ENCODE measurements at regions not wholly inside any gene's neighbourhood (a gene's known extent, or its start where the extent isn't known, plus 50 kb on each side); places are given as distances from the start of the nearest gene placed in this dataset.

DNA sequence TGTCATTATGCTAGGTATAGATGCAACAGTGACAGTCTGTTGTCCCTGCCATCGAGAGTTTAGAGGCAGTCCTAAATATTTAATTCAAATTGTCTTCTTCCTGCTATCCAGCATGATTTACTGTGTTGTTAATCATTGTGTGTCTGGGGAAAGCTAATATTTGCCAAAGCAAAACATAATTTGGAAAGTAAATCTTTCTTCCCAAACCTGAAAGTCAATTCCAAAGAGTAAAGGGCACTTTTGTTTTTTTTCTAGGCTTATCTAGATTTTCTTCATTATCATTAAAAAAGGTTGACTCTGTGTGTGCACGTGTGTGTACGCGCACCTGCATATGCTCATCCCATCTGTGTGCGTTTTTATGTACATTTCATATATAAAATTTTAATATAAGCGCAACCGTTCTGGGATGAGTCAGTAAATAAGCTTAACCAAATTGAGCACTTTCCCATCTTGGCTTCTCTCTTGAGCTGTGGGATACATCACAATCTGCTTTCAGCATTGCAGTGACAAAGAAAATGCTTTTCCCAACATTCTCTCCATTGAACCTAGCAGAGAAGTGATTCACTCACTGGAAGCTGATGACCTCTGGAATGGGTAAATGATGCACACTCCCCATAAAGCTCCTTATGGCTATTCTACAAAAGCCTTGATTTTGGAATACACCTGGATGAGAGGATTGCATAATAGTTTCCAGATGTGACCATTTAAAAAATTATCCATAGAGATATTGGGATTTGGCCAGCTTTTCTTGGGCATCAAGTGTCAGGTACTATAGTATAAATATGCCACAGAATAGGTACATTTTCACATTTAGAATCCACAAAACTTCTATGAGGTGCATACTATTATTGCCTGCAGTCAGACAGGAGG, 488.4 kb downstream of the ADCYAP1 start:
- TF ChIP-seq, protein P1, sequence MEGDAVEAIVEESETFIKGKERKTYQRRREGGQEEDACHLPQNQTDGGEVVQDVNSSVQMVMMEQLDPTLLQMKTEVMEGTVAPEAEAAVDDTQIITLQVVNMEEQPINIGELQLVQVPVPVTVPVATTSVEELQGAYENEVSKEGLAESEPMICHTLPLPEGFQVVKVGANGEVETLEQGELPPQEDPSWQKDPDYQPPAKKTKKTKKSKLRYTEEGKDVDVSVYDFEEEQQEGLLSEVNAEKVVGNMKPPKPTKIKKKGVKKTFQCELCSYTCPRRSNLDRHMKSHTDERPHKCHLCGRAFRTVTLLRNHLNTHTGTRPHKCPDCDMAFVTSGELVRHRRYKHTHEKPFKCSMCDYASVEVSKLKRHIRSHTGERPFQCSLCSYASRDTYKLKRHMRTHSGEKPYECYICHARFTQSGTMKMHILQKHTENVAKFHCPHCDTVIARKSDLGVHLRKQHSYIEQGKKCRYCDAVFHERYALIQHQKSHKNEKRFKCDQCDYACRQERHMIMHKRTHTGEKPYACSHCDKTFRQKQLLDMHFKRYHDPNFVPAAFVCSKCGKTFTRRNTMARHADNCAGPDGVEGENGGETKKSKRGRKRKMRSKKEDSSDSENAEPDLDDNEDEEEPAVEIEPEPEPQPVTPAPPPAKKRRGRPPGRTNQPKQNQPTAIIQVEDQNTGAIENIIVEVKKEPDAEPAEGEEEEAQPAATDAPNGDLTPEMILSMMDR (conservative IDR thresholded peaks at IDR 0.05): no peak
- peaks cover 2% of the 10 kb centered on the region for H3K9me3 Mint-ChIP-seq
- WGBS, 2 experiments (ENCODE audit: insufficient coverage in 1 of 2, insufficient read length in 1 of 2): 97 to 100% methylated on average over 2 to 6 of the region's 7 CpGs
- peaks cover 2% of the 10 kb centered on the region for H3K27me3 Mint-ChIP-seq (ENCODE audit: insufficient read depth)
- Histone ChIP-seq H3K36me3 (ENCODE audit: control insufficient read depth, insufficient read depth, low read length) (no peaks in the 10 kb centered on the region), H3K4me1 (ENCODE audit: control insufficient read depth, insufficient read depth, low read length) (no peaks in the 10 kb centered on the region), H3K9me3 (ENCODE audit: control insufficient read depth, low read length) (no peaks in the 10 kb centered on the region), H3K9ac (ENCODE audit: extremely low read depth, low read length, poor library complexity, severe bottlenecking) (no peak overlapping the region), H3K4me3 (ENCODE audit: low read length) (no peak overlapping the region), H3K27ac (ENCODE audit: low read depth, low read length) (no peak overlapping the region), H3K27me3 (ENCODE audit: control insufficient read depth, insufficient read depth, low read length, poor library complexity, severe bottlenecking) (no peaks in the 10 kb centered on the region)
- no peak overlapping the region for H3K4me3 Mint-ChIP-seq
- no peaks in the 10 kb centered on the region for H3K4me1 Mint-ChIP-seq
- H3K36me3 Mint-ChIP-seq (ENCODE audit: low read depth): no peaks in the 10 kb centered on the region
- no peak for DNase-seq
- H3K27ac Mint-ChIP-seq: no peak overlapping the region

GRCh38 chr18:1393929-1394328, 489.3 kb downstream of the ADCYAP1 start:
- Mint-ChIP-seq H3K9me3 (no peaks in the 10 kb centered on the region), H3K27me3 (ENCODE audit: insufficient read depth) (peaks cover 2% of the 10 kb centered on the region)

DNA sequence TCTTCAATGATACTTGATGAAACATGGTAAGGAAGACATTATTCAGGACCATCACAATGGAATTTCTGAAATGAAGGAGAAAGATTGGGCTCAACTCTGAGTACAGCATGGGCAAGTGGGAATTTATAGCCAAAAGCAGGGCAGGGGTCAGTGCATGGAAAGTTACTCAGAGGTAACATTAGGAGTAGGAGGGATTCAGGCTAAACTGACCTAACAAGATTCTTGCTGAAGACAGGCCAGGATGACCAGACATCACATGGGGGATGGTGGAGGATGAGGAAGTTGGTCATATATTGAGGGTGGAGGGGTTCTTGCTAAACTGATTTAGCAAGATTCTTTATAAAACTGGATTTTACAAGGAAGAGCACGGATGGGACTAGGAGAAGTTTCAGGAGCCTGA, 489.8 kb downstream of the ADCYAP1 start:
- no peaks in the 10 kb centered on the region for H3K9me3 Mint-ChIP-seq
- Histone ChIP-seq H3K36me3 (ENCODE audit: control insufficient read depth, insufficient read depth, low read length) (no peaks in the 10 kb centered on the region), H3K4me3 (ENCODE audit: low read length) (no peak overlapping the region), H3K4me1 (ENCODE audit: control insufficient read depth, insufficient read depth, low read length) (no peaks in the 10 kb centered on the region), H3K27ac (ENCODE audit: low read depth, low read length) (no peak overlapping the region), H3K9ac (ENCODE audit: extremely low read depth, low read length, poor library complexity, severe bottlenecking) (no peak overlapping the region), H3K27me3 (ENCODE audit: control insufficient read depth, insufficient read depth, low read length, poor library complexity, severe bottlenecking) (no peaks in the 10 kb centered on the region), H3K9me3 (ENCODE audit: control insufficient read depth, low read length) (no peaks in the 10 kb centered on the region)
- H3K27ac Mint-ChIP-seq: no peak overlapping the region
- DNase-seq: no peak
- TF ChIP-seq, protein P1 (conservative IDR thresholded peaks at IDR 0.05): no peak
- H3K36me3 Mint-ChIP-seq (ENCODE audit: low read depth): no peaks in the 10 kb centered on the region
- H3K4me1 Mint-ChIP-seq: no peaks in the 10 kb centered on the region
- WGBS, 2 experiments (ENCODE audit: insufficient coverage in 1 of 2, insufficient read length in 1 of 2): 91 to 92% methylated on average over 1 of the region's 1 CpG
- H3K27me3 Mint-ChIP-seq (ENCODE audit: insufficient read depth): peaks cover 2% of the 10 kb centered on the region
- H3K4me3 Mint-ChIP-seq: no peak overlapping the region

More at GRCh38 chr18:1393929-1394328, 489.3 kb downstream of the ADCYAP1 start:
- DNase-seq: no peak
- H3K4me3 Mint-ChIP-seq: no peak overlapping the region
- no peaks in the 10 kb centered on the region for H3K4me1 ChIP-seq (ENCODE audit: control insufficient read depth, insufficient read depth, low read length)
- H3K4me1 Mint-ChIP-seq: no peaks in the 10 kb centered on the region
- H3K9ac ChIP-seq (ENCODE audit: extremely low read depth, low read length, poor library complexity, severe bottlenecking): no peak overlapping the region
- H3K36me3 Mint-ChIP-seq (ENCODE audit: low read depth): no peaks in the 10 kb centered on the region
- no peaks in the 10 kb centered on the region for H3K36me3 ChIP-seq (ENCODE audit: control insufficient read depth, insufficient read depth, low read length)
- H3K27ac Mint-ChIP-seq: no peak overlapping the region
- TF ChIP-seq, protein P1 (conservative IDR thresholded peaks at IDR 0.05): no peak
- H3K4me3 ChIP-seq (ENCODE audit: low read length): no peak overlapping the region
- WGBS, 2 experiments (ENCODE audit: insufficient coverage in 1 of 2, insufficient read length in 1 of 2): 83 to 92% methylated on average over 1 of the region's 1 CpG
- no peaks in the 10 kb centered on the region for H3K9me3 ChIP-seq (ENCODE audit: control insufficient read depth, low read length)
- no peaks in the 10 kb centered on the region for H3K27me3 ChIP-seq (ENCODE audit: control insufficient read depth, insufficient read depth, low read length, poor library complexity, severe bottlenecking)
- no peak overlapping the region for H3K27ac ChIP-seq (ENCODE audit: low read depth, low read length)
